Mesodermal cell (in vitro differentiated cells): ENCODE measurements at regions not wholly inside any gene's neighbourhood (a gene's known extent, or its start where the extent isn't known, plus 50 kb on each side); places are given as distances from the start of the nearest gene placed in this dataset.
"Not testable (repeated sequence)": the region's sequence is repeated elsewhere in the genome, so short reads cannot be mapped to it uniquely, and the experiment has no call there.

ENCODE experiments used
- H3K27ac ChIP-seq: 2 replicates; pipeline ENCODE4 v1.7.0; 2013; ENCODE audit warnings: mild to moderate bottlenecking, low read depth, low read length, moderate library complexity; ENCODE audit not compliant: severe bottlenecking
- H3K36me3 ChIP-seq: 2 replicates; pipeline ENCODE4 v1.7.1; 2013; ENCODE audit warnings: mild to moderate bottlenecking, low read length, moderate library complexity; ENCODE audit not compliant: control insufficient read depth, insufficient read depth
- H3K4me1 ChIP-seq: one replicate; pipeline ENCODE4 v1.7.1; 2013; ENCODE audit warnings: mild to moderate bottlenecking, low read length; ENCODE audit not compliant: insufficient read depth, control insufficient read depth, poor library complexity, severe bottlenecking
- H3K4me3 ChIP-seq: 2 replicates; pipeline ENCODE4 v1.7.0; 2013; ENCODE audit warnings: low read length, control low read depth, mild to moderate bottlenecking; ENCODE audit not compliant: insufficient read depth, poor library complexity, severe bottlenecking; ENCODE audit errors: extremely low read depth
- H3K9me3 ChIP-seq: 2 replicates; pipeline ENCODE4 v1.7.1; 2013; ENCODE audit warnings: mild to moderate bottlenecking, low read length, moderate library complexity; ENCODE audit not compliant: control insufficient read depth
- WGBS, 2 experiments: methylation state at CpG; one replicate each; pipeline ENCODE4 v1.1.5; 2013; ENCODE audit warnings: missing lambda C conversion rate in 2 of 2; ENCODE audit not compliant: insufficient coverage in 2 of 2; 5-methylcytosine and 5-hydroxymethylcytosine counted together

GRCh38 chr2:149686136-149687051 is 98.8 kb upstream of the MMADHC start:
- 90 to 95% methylated on average over 2 to 4 of the region's 6 CpGs for WGBS, 2 experiments
- H3K9me3 ChIP-seq, result no peaks in the 10 kb centered on the region
- H3K36me3 ChIP-seq, result no peaks in the 10 kb centered on the region
- H3K27ac ChIP-seq, result peak overlapping the region; percentile 57
- H3K4me3 ChIP-seq, result no peak overlapping the region
- no peaks in the 10 kb centered on the region for H3K4me1 ChIP-seq

- not testable (repeated sequence) for H3K27ac ChIP-seq, H3K4me1 ChIP-seq, H3K4me3 ChIP-seq, H3K9me3 ChIP-seq, H3K36me3 ChIP-seq
- WGBS, 2 experiments, result 100% methylated on average over 2 of the region's 4 CpGs; no CpG with 5 or more reads in 1 of the 2 experiments
These were observed 97.8 kb upstream of the MMADHC start for GRCh38 chr2:149685401-149685800.

- Histone ChIP-seq H3K9me3 (no peaks in the 10 kb centered on the region), H3K4me3 (no peak overlapping the region), H3K36me3 (no peaks in the 10 kb centered on the region), H3K27ac (no peak overlapping the region), H3K4me1 (peaks cover 5% of the 10 kb centered on the region)
- WGBS, 2 experiments, result 83 to 100% methylated on average over 1 of the region's 2 CpGs
These were observed 91.7 kb upstream of the MMADHC start for GRCh38 chr2:149679286-149679685.

GRCh38 chr2:149677416-149677815 is 89.8 kb upstream of the MMADHC start:
- WGBS, 2 experiments, result 88 to 92% methylated on average over 1 of the region's 1 CpG
- Histone ChIP-seq H3K36me3 (no peaks in the 10 kb centered on the region), H3K9me3 (peaks cover 2% of the 10 kb centered on the region), H3K27ac (no peak overlapping the region), H3K4me1 (peaks cover 5% of the 10 kb centered on the region), H3K4me3 (no peak overlapping the region)

- H3K27ac ChIP-seq, result no peak overlapping the region
- WGBS, 2 experiments, result 94% methylated on average over 2 of the region's 2 CpGs; no CpG with 5 or more reads in 1 of the 2 experiments
- no peaks in the 10 kb centered on the region for H3K36me3 ChIP-seq
- no peak overlapping the region for H3K4me3 ChIP-seq
- peaks cover 4% of the 10 kb centered on the region for H3K4me1 ChIP-seq
- peaks cover 4% of the 10 kb centered on the region for H3K9me3 ChIP-seq
These were observed 82.5 kb upstream of the MMADHC start for GRCh38 chr2:149670086-149670485.

- no peak overlapping the region for H3K4me3 ChIP-seq
- WGBS, 2 experiments, result no CpG with 5 or more reads among the region's 1 CpG
- H3K9me3 ChIP-seq, result peaks cover 4% of the 10 kb centered on the region
- no peaks in the 10 kb centered on the region for H3K36me3 ChIP-seq
- H3K4me1 ChIP-seq, result peaks cover 4% of the 10 kb centered on the region
- no peak overlapping the region for H3K27ac ChIP-seq
These were observed 79.3 kb upstream of the MMADHC start for GRCh38 chr2:149666809-149667320.

GRCh38 chr2:149664896-149665295 is 77.3 kb upstream of the MMADHC start:
- no peaks in the 10 kb centered on the region for H3K36me3 ChIP-seq
- peaks cover 4% of the 10 kb centered on the region for H3K4me1 ChIP-seq
- no peak overlapping the region for H3K27ac ChIP-seq
- peaks cover 4% of the 10 kb centered on the region for H3K9me3 ChIP-seq
- no peak overlapping the region for H3K4me3 ChIP-seq
- no CpG with 5 or more reads among the region's 3 CpGs for WGBS, 2 experiments

- Histone ChIP-seq H3K27ac (no peak overlapping the region), H3K36me3 (no peaks in the 10 kb centered on the region), H3K9me3 (peaks cover 4% of the 10 kb centered on the region), H3K4me3 (no peak overlapping the region), H3K4me1 (peaks cover 4% of the 10 kb centered on the region)
These were observed 75.0 kb upstream of the MMADHC start for GRCh38 chr2:149662556-149662955.

- Histone ChIP-seq H3K4me3 (no peak overlapping the region), H3K27ac (no peak overlapping the region), H3K4me1 (peaks cover 2% of the 10 kb centered on the region), H3K36me3 (no peaks in the 10 kb centered on the region), H3K9me3 (peaks cover 4% of the 10 kb centered on the region)
- no CpG with 5 or more reads among the region's 1 CpG for WGBS, 2 experiments
These were observed 74.3 kb upstream of the MMADHC start for GRCh38 chr2:149661844-149662243.

GRCh38 chr2:149658553-149658952 is 71.0 kb upstream of the MMADHC start:
- H3K36me3 ChIP-seq, result no peaks in the 10 kb centered on the region
- H3K27ac ChIP-seq, result no peak overlapping the region
- H3K4me3 ChIP-seq, result no peak overlapping the region
- H3K9me3 ChIP-seq, result peaks cover 4% of the 10 kb centered on the region
- H3K4me1 ChIP-seq, result peaks cover 8% of the 10 kb centered on the region

- H3K4me1 ChIP-seq, result peaks cover 9% of the 10 kb centered on the region
- no peaks in the 10 kb centered on the region for H3K36me3 ChIP-seq
- peaks cover 4% of the 10 kb centered on the region for H3K9me3 ChIP-seq
- H3K27ac ChIP-seq, result no peak overlapping the region
- H3K4me3 ChIP-seq, result no peak overlapping the region
- 78 to 100% methylated on average over 1 of the region's 1 CpG for WGBS, 2 experiments
These were observed 69.9 kb upstream of the MMADHC start for GRCh38 chr2:149657401-149658040.
